Activated CD8-positive, alpha-beta T cell treated with anti-CD3 and anti-CD28 coated beads for 36 hours (primary cell): ENCODE measurements at regions not wholly inside any gene's neighbourhood (a gene's known extent, or its start where the extent isn't known, plus 50 kb on each side); places are given as distances from the start of the nearest gene placed in this dataset.

Experiments used
- ATAC-seq: fragments of 200-7000 bp; cut with Tn5 transposase; one replicate; pipeline ENCODE4 v1.10.0; 2021; ENCODE audit warnings: mild to moderate bottlenecking, moderate library complexity
- CTCF ChIA-PET: fragments of 350-600 bp; sonication (Branson Sonifier 250); formaldehyde crosslinking; loops from one replicate; lab custom pipeline; 2021; ENCODE audit warnings: antibody characterized with exemption; lab: Charles Lee
- POLR2A ChIA-PET: fragments of 350-600 bp; sonication (Branson Sonifier 250); formaldehyde crosslinking; loops from one replicate; lab custom pipeline; 2021; ENCODE audit warnings: antibody characterized with exemption; lab: Charles Lee
- DNase-seq: peaks from one replicate; pipeline ENCODE4 v3.0.0-alpha.2; 2020
- H3K27ac Mint-ChIP-seq: one replicate; pipeline ENCODE4 v1.8.0; 2021; ENCODE audit warnings: mild to moderate bottlenecking, mixed read lengths
- H3K27me3 Mint-ChIP-seq: one replicate; pipeline ENCODE4 v1.8.0; 2021; ENCODE audit warnings: mixed read lengths
- H3K36me3 Mint-ChIP-seq: one replicate; pipeline ENCODE4 v1.8.0; 2021; ENCODE audit warnings: low read depth, mixed read lengths
- H3K4me1 Mint-ChIP-seq: one replicate; pipeline ENCODE4 v1.8.0; 2021; ENCODE audit warnings: low read depth, mixed read lengths
- H3K4me3 Mint-ChIP-seq: one replicate; pipeline ENCODE4 v1.8.0; 2021; ENCODE audit warnings: mild to moderate bottlenecking, moderate library complexity, mixed read lengths
- H3K9me3 Mint-ChIP-seq: one replicate; pipeline ENCODE4 v1.8.0; 2021; ENCODE audit warnings: mixed read lengths
- intact Hi-C: fragments of 100-400 bp; cut with micrococcal nuclease; formaldehyde crosslinking; loops from one replicate; pipeline ENCODE4 v1.10.0; 2022
- TF ChIP-seq, protein P1 (sequence below): fragments of 200-600 bp; IDR thresholded peaks from one replicate; pipeline ENCODE4 v1.8.0; 2022; ENCODE audit warnings: antibody characterized with exemption, mild to moderate bottlenecking

DNA sequence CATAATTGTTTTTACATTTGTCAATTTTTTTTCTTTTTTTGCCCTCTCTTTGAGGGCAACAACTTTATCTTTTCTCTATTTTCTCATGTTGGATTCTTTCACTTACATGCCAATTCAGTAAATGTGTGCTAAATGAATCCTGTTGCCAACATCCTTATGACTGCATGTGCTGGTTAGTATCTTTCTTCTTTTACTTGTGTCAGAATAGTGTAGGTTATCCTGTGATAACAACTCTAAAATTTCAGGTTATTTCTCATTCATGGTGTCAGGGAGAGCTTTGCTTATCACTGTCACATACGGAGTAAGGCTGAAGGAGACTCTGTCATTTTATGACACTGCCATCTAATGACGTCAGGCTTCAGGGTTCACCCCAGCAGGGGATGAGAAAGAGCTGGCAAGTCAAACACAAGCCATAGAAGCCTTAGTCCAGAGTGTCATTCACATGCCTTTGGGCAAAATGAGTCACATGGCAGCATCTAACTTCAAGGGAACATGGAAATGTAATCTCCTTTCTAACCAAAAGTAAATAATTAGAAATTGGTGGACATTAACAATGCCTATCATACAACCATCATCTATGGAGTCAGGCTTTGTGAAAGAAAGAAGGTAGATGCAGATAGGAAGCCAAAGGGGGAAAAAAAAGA is 242.5 kb upstream of the ATP2B1 start:
- ChIA-PET CTCF (interaction anchor here (1.0 to 1.5 kb wide), 4 partner anchors 9 to 102 kb away, joined by 3 to 4 read pairs (median 3); no protein-coding TSS in a partner anchor), POLR2A (interaction anchor here (1.5 kb wide), 1 partner anchor 242 kb away, joined by 5 read pairs; the partner anchor contains the start of gene ATP2B1)
- TF ChIP-seq, protein P1, sequence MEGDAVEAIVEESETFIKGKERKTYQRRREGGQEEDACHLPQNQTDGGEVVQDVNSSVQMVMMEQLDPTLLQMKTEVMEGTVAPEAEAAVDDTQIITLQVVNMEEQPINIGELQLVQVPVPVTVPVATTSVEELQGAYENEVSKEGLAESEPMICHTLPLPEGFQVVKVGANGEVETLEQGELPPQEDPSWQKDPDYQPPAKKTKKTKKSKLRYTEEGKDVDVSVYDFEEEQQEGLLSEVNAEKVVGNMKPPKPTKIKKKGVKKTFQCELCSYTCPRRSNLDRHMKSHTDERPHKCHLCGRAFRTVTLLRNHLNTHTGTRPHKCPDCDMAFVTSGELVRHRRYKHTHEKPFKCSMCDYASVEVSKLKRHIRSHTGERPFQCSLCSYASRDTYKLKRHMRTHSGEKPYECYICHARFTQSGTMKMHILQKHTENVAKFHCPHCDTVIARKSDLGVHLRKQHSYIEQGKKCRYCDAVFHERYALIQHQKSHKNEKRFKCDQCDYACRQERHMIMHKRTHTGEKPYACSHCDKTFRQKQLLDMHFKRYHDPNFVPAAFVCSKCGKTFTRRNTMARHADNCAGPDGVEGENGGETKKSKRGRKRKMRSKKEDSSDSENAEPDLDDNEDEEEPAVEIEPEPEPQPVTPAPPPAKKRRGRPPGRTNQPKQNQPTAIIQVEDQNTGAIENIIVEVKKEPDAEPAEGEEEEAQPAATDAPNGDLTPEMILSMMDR: no peak
- Mint-ChIP-seq H3K36me3 (no peaks in the 10 kb centered on the region), H3K4me3 (no peak overlapping the region), H3K4me1 (peaks cover 43% of the 10 kb centered on the region), H3K27ac (peak overlapping the region; percentile 36), H3K27me3 (no peaks in the 10 kb centered on the region), H3K9me3 (no peaks in the 10 kb centered on the region)
- ATAC-seq (peak; percentile 40), DNase-seq (peak; percentile 7)
- intact Hi-C loops: loop anchor here (5.0 kb wide), 1 partner anchor 74 kb away; no protein-coding TSS in a partner anchor

GRCh38 chr12:89950421-89950820 is 241.8 kb upstream of the ATP2B1 start:
- ATAC-seq: no peak
- Mint-ChIP-seq H3K4me3 (no peak overlapping the region), H3K27me3 (no peaks in the 10 kb centered on the region), H3K9me3 (no peaks in the 10 kb centered on the region), H3K27ac (peak overlapping the region; percentile 60), H3K36me3 (no peaks in the 10 kb centered on the region), H3K4me1 (peaks cover 43% of the 10 kb centered on the region)
- ChIA-PET POLR2A (interaction anchor here (1.0 to 1.5 kb wide), 2 partner anchors 66 to 242 kb away, joined by 3 to 5 read pairs; partner anchors contain the start of gene ATP2B1), CTCF (interaction anchor here (1.0 to 1.6 kb wide), 6 partner anchors 9 to 101 kb away, joined by 3 to 5 read pairs (median 3); no protein-coding TSS in a partner anchor)
- TF ChIP-seq, protein P1: no peak
- DNase-seq: peak; percentile 4
- intact Hi-C loops: loop anchor here (5.0 kb wide), 1 partner anchor 73 kb away; no protein-coding TSS in a partner anchor

DNA sequence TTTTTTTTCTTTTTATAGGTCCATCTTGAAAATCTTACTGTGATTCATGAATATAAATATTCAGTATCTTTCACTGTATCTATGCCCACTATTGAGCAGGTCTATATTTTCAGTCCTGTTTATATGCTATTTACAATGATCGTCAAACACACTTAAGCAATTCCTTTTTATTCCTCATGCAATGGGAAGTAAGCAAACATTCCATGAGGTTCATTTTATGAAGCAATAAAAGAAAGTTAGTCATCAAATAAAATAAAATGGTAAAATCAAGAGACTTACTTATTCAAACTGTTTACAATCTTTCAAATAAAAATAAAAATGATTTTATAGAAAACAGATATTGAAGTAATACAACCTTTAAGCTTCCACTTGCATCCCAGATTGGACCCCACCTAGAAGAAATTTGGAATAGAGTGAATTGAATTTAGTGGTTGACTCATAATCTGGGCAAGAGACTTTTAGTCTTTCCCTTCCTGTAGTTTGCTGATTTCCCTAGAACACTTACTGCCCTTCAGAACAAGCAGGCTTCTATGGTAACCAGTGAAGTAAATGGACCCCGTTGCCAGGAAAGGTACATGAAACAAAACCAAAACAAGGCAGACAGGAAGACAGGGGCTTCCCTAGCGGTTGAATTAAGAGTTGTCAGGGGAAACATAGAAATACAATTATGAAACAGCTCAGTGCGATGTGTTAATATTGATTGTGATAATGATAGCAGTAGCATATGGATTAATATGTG is 241.0 kb upstream of the ATP2B1 start:
- TF ChIP-seq, protein P1: peak; percentile 15
- peak; percentile 91 for ATAC-seq
- DNase-seq: peak; percentile 70
- POLR2A ChIA-PET: interaction anchor here (1.0 to 1.5 kb wide), 2 partner anchors 65 to 241 kb away, joined by 3 to 5 read pairs; partner anchors contain the start of gene ATP2B1
- Mint-ChIP-seq H3K4me1 (peaks cover 43% of the 10 kb centered on the region), H3K27me3 (no peaks in the 10 kb centered on the region), H3K36me3 (no peaks in the 10 kb centered on the region), H3K27ac (peak overlapping the region; percentile 60), H3K4me3 (peak overlapping the region; percentile 34), H3K9me3 (no peaks in the 10 kb centered on the region)
- CTCF ChIA-PET: interaction anchor here (0.9 to 1.6 kb wide), 7 partner anchors 8 to 198 kb away, joined by 3 to 5 read pairs (median 3); no protein-coding TSS in a partner anchor
- intact Hi-C loops: loop anchor here (5.0 kb wide), 2 partner anchors 72 to 92 kb away; no protein-coding TSS in a partner anchor

DNA sequence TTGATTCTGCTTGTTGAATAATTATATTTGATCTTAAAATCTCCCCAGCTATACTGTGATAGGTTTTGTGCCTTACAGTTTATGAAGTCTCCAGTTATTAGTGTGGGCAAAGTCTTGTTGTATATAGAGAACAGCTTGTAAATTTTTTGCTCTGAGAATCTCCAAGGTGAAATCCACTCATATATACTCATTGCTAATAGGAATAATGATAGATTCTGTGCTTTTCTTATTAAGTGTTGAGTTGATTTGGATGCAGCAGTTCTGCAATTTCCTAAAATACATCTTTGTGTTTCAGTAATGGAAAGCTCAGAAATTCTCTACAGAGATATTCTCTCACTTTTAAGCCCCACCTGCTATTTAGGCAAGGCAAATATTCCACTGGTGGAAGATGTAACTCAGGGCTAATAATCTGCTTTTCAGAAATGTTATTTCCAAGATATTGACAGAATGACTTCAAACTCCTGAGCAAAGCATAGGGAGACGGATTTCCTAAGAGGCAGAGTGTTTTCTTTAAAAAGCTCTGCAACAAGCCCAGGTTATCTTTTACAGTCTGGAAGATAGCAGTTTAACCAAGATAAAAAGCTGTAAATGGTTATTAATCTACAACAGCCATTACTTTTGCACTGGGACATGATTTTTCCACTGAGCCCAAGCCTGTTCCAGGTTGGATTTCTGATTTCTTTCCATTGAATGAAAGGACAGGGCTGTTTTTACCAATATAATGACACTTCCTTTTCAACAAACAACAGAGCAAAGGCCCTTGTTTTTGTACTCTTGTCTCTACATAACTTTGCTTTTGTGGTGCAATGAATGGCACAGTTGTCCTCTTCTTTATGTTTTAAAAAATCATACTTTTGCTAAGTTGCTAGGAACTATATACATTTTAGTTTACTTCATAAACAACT is 239.9 kb upstream of the ATP2B1 start:
- Mint-ChIP-seq H3K4me1 (peaks cover 50% of the 10 kb centered on the region), H3K36me3 (no peaks in the 10 kb centered on the region), H3K4me3 (no peak overlapping the region), H3K27ac (no peak overlapping the region), H3K9me3 (no peaks in the 10 kb centered on the region), H3K27me3 (no peaks in the 10 kb centered on the region)
- CTCF ChIA-PET: interaction anchor here (1.0 to 1.6 kb wide), 3 partner anchors 12 to 405 kb away, joined by 3 to 5 read pairs (median 3); no protein-coding TSS in a partner anchor
- DNase-seq (no peak), ATAC-seq (no peak)
- intact Hi-C loops: loop anchor here (5.0 kb wide), 1 partner anchor 91 kb away; no protein-coding TSS in a partner anchor
- TF ChIP-seq, protein P1: no peak
- POLR2A ChIA-PET: no interaction called here
